Hematopoietic multipotent progenitor cell treated with erythropoietin and hydrocortisone succinate and interleukin-3 and kit ligand, for 8 days (in vitro differentiated cells): ENCODE measurements at regions not wholly inside any gene's neighbourhood (a gene's known extent, or its start where the extent isn't known, plus 50 kb on each side); places are given as distances from the start of the nearest gene placed in this dataset.
"Not testable (repeated sequence)": the region's sequence is repeated elsewhere in the genome, so short reads cannot be mapped to it uniquely, and the experiment has no call there.

Experiments used
- DNase-seq: peaks from one replicate; pipeline ENCODE4 v3.0.0-alpha.2; 2015

DNA sequence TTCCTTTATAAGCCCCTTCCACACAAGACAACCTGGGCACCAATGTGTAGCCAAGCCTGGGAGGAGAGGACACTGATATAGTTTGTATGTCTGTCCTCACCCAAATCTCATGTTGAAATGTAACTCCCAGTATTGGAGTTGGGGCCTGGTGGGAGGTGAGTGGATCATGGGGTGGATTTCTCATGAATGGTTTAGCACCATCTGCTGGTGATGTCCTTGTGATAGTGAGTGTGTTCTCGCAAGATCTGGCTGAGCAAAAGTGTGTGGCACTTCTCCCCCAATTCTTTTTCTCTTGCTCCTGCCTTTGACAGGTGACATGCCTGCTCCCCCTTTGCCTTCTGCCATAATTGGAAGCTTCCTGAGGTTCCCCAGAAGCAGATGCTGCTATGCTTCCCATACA is 135.8 kb downstream of the USP31 start:
- peak; percentile 15 for DNase-seq

DNA sequence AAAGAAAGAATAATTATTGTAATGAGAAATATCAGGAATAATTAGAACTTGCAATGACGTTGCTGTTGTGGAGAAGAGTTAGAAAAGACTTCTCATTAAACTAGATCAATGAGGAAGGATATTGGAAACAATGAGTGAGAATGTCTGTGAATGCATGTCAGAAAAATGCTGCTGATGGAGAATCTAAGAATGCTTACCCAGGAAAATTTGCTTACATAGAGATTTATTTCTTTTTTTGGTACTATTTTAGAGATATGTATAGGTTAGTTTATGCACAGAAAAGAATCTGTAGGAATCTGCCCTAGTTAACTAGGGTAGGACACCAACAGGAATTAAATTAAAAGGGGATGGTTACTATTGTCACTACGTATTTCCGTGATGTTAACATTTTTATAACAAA is 140.2 kb downstream of the USP31 start:
- no peak for DNase-seq

GRCh38 chr16:23008041-23008440 is 141.2 kb downstream of the USP31 start:
- DNase-seq: no peak

DNA sequence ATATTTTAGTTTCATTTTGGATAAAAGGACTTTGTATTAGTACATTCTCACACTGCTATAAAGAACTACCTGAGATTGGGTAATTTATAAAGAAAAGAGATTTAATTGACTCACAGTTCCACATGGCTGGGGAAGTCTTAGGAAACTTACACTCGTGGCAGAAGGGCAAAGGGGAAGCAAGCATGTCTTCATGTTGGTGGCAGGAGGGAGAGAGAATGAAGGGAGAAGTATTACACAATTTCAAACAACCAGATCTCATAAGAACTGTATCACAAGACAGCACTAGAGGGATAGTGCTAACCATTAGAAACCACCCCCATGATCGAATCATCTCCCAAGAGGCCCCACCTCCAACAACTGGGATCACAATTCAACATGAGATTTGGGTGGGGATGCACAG is 142.9 kb downstream of the USP31 start:
- DNase-seq: no peak

GRCh38 chr16:23005951-23006350 is 143.3 kb downstream of the USP31 start:
- DNase-seq: no peak

DNA sequence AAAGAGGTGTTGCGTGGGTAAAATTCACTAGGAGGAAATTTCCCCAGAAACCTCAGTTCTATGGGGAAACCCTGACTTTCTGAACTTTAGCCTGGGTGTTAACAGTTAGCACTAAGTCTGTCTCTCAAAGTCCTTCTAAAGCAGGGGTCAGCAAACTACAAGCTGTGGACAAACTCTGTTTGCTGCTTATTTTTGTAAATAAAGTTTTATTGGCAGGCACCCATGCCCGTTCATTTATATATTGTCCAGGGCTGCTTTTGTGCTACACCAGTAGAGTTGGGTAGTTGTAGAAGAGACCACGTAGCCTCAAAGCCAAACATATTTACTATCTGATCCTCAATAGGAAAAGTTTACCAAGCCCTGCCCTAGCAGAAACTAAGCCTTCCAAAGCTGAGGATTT is 159.7 kb downstream of the USP31 start:
- no peak for DNase-seq

DNA sequence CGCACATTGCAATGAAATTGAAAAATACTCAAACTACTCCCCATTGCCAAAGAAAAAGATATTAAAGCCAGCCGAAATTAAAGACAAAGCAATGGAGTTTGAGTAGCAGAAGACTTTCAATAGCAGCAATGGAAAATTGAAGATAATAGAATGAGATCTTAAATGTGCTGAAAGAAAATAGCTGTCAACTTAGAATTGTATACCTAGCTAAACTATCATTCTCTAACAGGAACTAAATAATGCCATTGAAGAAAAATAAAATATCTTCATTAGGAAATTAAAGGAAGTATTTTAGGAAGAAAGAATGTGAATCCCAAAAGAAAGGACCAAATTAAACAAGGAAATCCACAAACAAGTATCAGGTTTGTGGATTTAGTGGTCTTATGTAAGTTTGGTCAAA is 165.6 kb downstream of the USP31 start:
- DNase-seq: no peak

GRCh38 chr16:22980514-22980913 is 166.6 kb downstream of the HS3ST2 start:
- DNase-seq: not testable (repeated sequence)

GRCh38 chr16:22979038-22979437 is 165.1 kb downstream of the HS3ST2 start:
- DNase-seq: no peak

DNA sequence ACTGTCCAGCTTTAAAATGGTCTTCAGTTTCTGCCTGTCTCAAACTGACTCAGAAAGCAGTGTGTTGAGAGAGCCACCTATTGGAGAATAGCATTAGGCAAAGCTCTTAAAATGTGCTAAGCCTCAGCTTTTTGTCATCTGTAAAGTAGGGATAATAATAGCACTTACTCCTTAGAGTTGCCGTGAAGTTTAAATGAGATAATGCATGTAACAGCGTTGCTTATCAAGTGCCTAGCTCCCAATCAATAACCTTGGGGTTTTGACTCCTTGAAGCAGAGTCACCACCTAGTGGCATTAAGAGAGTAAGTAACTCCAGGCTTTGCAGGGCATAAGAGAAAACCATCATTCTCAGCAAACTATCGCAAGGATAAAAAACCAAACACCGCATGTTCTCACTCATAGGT is 163.3 kb downstream of the HS3ST2 start:
- peak; percentile 16 for DNase-seq

- DNase-seq: no peak
These were observed 159.6 kb downstream of the HS3ST2 start for GRCh38 chr16:22973522-22973921.

DNA sequence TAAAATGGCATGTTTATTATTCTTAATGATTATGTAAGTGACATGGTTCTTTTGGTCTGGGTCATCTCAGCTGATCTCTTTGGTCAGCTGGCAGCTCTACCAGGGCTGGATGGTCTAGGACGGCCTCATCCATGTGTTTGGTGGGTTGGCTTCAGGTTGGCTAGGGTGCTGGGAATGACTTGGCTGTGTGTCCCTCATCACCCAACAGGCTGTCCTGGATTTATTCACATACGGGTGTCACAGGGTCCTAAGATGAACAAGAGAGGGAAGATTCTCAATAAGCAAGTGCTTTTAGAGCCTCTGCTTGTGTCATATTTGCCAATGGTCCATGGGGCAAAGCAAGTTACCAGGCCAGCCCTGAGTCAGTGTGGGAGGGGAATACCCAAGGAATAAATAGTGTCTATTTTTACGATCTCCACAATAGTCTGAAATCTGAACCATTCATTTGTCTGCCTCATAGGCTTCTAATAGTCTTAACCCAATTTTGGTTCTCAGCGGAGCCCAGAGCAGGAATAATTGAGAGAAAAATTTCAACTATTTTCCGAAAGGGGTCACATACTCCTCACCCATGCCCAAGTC is 157.5 kb downstream of the HS3ST2 start:
- DNase-seq: no peak

GRCh38 chr16:22970209-22970865 is 156.4 kb downstream of the HS3ST2 start:
- no peak for DNase-seq

DNA sequence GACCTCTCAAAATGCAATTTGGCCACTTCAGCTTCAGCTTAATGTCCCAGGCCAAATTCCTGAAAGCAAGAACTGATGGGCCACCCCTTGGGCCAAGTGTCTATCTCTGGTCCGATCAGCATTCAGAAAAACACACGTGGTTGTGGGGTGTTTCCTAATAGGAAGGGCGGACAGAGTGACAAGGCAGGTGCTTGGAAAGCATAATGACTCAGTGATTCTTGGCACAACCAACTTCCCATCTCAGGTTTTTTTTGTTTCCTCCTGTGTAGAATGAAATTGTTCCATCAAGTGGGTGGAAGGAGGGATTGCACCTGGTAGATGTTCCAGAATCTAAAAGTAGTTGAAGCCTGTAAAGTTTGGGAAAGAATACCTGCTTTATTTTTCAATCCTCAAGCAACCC is 155.6 kb downstream of the HS3ST2 start:
- no peak for DNase-seq

DNA sequence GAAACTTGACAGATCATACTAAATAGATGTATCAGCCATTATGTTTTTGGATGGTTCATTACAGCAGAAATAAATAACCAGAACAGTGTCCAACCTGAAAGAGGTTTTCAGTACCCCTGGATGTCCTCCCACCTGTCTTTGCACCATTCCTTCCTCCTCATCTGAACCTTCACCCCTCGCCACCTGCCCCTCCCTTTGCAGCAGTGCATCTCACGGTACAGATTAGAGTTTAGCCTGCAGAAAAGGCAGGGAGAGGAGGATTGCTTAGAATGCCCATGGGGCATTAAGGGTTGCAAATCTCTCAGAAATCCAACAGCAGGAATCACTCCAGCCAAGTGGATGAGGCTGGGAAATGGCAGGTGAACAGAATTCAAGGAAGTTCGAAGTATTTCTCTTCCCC is 155.0 kb downstream of the HS3ST2 start:
- DNase-seq: no peak

GRCh38 chr16:22967521-22968095 is 153.6 kb downstream of the HS3ST2 start:
- DNase-seq: no peak
